Urinary bladder (tissue), 3 donors: ENCODE measurements at regions not wholly inside any gene's neighbourhood (a gene's known extent, or its start where the extent isn't known, plus 50 kb on each side); places are given as distances from the start of the nearest gene placed in this dataset.

ENCODE experiments used
- DNase-seq: peaks from one replicate; pipeline ENCODE4 v3.0.0-alpha.2; 2015; ENCODE audit errors: extremely low spot score
- H3K27ac ChIP-seq: one replicate; pipeline ENCODE4 v1.5.1; 2013; ENCODE audit warnings: low read depth, mild to moderate bottlenecking, moderate library complexity
- H3K36me3 ChIP-seq: one replicate; pipeline ENCODE4 v1.6.1; 2013; ENCODE audit warnings: mild to moderate bottlenecking, moderate library complexity; ENCODE audit not compliant: insufficient read depth
- H3K4me1 ChIP-seq: one replicate; pipeline ENCODE4 v1.6.1; 2013; ENCODE audit warnings: mild to moderate bottlenecking, moderate library complexity; ENCODE audit not compliant: insufficient read depth
- H3K4me3 ChIP-seq: one replicate; pipeline ENCODE4 v1.5.1; 2013; ENCODE audit warnings: low read depth, low read length
- WGBS: extraction: QIAGEN DNeasy Blood & Tissue Kit; methylation state at CpG from one replicate; pipeline ENCODE4 v1.1.7; 2013; 5-methylcytosine and 5-hydroxymethylcytosine counted together
- donor health status: healthy with polysubstance abuse.
- donor health status: healthy.

GRCh38 chr1:194602184-194602583 is 1415.8 kb upstream of the B3GALT2 start:
- DNase-seq, result no peak
- Histone ChIP-seq H3K36me3 (no peaks in the 10 kb centered on the region), H3K27ac (no peak overlapping the region), H3K4me1 (no peaks in the 10 kb centered on the region), H3K4me3 (no peak overlapping the region)
- WGBS, result 88% methylated on average over 1 of the region's 1 CpG

GRCh38 chr1:194600716-194601115 is 1414.3 kb upstream of the B3GALT2 start:
- H3K4me1 ChIP-seq, result no peaks in the 10 kb centered on the region
- DNase-seq, result no peak
- 78% methylated on average over 3 of the region's 3 CpGs for WGBS

GRCh38 chr1:194598098-194598497 is 1411.7 kb upstream of the B3GALT2 start:
- H3K4me1 ChIP-seq, result no peaks in the 10 kb centered on the region
- no peak for DNase-seq
- 40% methylated on average over 1 of the region's 1 CpG for WGBS
- no peak overlapping the region for H3K4me3 ChIP-seq
- no peak overlapping the region for H3K27ac ChIP-seq
- H3K36me3 ChIP-seq, result no peaks in the 10 kb centered on the region

More at GRCh38 chr1:194600716-194601115, 1414.3 kb upstream of the B3GALT2 start:
- no peaks in the 10 kb centered on the region for H3K36me3 ChIP-seq
- no peak overlapping the region for H3K27ac ChIP-seq
- no peak overlapping the region for H3K4me3 ChIP-seq

DNA sequence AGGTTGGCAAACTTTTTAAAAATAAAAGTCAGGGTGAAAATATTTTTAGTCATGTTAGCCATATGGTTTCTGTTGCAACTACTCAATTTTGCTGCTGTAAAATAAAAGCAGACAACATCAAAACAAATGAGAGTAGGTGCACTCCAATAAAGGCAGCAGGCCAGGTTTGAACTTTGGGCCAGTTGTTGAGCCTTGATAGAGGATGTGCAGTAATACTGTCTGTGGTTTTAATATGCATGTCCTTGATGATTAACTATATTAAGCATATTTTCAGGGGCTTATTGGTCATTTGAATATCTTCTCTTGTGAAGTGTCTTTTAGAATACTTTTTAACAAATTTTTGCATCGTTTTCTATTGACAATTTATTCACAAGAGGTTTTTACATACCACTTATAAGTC is 1399.9 kb upstream of the B3GALT2 start:
- Histone ChIP-seq H3K27ac (no peak overlapping the region), H3K36me3 (no peaks in the 10 kb centered on the region), H3K4me1 (no peaks in the 10 kb centered on the region), H3K4me3 (no peak overlapping the region)
- WGBS, result 76% methylated on average over 1 of the region's 1 CpG
- no peak for DNase-seq

- WGBS, result 83% methylated on average over 1 of the region's 1 CpG
- no peaks in the 10 kb centered on the region for H3K4me1 ChIP-seq
- no peaks in the 10 kb centered on the region for H3K36me3 ChIP-seq
- no peak for DNase-seq
- no peak overlapping the region for H3K4me3 ChIP-seq
- H3K27ac ChIP-seq, result no peak overlapping the region
These were observed 1397.6 kb upstream of the B3GALT2 start for GRCh38 chr1:194584052-194584451.

DNA sequence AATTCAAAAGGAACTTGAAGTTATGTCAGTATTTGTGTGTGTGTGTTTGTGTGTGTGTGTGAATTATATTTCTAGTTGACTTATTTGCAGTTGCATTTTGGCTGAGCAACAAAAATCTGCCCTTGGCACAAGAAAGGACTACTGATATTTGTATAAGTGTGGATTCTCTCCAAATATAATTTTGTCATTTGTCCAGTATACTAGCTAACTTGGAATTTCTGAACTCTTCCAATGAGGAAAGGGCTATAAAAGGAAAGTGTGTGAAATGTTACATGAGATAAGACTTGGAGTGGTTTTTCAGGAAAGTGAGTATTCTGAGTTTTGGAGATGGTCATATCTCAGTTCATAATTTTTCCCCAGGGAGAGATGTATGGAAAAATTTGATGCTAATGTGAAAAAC is 1384.1 kb upstream of the B3GALT2 start:
- H3K4me1 ChIP-seq, result no peaks in the 10 kb centered on the region
- H3K27ac ChIP-seq, result no peak overlapping the region
- peak; percentile 20 for DNase-seq
- H3K4me3 ChIP-seq, result no peak overlapping the region
- H3K36me3 ChIP-seq, result no peaks in the 10 kb centered on the region

GRCh38 chr1:194568610-194569009 is 1382.2 kb upstream of the B3GALT2 start:
- DNase-seq, result no peak
- Histone ChIP-seq H3K4me3 (no peak overlapping the region), H3K4me1 (no peaks in the 10 kb centered on the region), H3K27ac (no peak overlapping the region), H3K36me3 (no peaks in the 10 kb centered on the region)

DNA sequence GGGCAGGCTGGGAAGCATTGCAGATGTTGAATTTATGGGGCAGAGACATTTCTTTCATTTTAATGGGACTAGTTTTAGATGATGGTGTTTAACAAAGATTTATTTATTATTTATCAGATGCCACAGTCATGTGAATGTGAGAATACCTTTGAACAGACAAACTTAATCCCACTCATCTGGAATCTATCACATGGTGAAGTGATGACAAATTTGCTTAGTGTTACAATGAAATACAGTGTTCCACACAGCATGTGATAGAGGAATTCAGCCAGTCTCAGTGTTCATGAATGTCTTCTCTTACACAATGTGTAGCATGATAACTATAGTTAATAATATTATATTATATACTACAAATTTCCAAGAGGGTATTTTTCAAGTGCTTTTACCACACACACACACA is 1361.7 kb upstream of the B3GALT2 start:
- Histone ChIP-seq H3K27ac (no peak overlapping the region), H3K4me3 (no peak overlapping the region), H3K36me3 (no peaks in the 10 kb centered on the region), H3K4me1 (no peaks in the 10 kb centered on the region)
- no peak for DNase-seq

- DNase-seq, result no peak
- H3K27ac ChIP-seq, result no peak overlapping the region
- no peaks in the 10 kb centered on the region for H3K4me1 ChIP-seq
- H3K36me3 ChIP-seq, result no peaks in the 10 kb centered on the region
- H3K4me3 ChIP-seq, result no peak overlapping the region
- 92% methylated on average over 3 of the region's 3 CpGs for WGBS
These were observed 1357.6 kb upstream of the B3GALT2 start for GRCh38 chr1:194544012-194544411.

DNA sequence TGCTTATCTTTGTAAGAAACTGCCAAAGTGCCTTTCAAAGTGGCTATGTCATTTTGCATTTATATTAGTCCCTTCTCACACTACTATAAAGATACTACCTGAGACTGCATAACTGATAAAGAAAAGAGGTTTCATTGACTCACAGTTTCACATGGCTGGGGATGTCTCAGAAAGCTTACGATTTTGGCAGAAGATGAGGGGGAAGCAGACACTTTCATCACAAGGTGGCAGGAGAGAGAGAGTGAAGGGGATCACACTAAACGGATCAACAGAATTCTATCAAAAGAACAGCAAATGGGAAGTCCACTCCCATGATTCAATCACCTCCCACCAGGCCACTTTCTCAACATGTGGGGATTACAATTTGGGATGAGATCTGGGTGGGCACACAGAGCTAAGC is 1352.0 kb upstream of the B3GALT2 start:
- 61% methylated on average over 2 of the region's 2 CpGs for WGBS
- Histone ChIP-seq H3K4me1 (no peaks in the 10 kb centered on the region), H3K36me3 (no peaks in the 10 kb centered on the region), H3K27ac (no peak overlapping the region), H3K4me3 (no peak overlapping the region)
- DNase-seq, result no peak

DNA sequence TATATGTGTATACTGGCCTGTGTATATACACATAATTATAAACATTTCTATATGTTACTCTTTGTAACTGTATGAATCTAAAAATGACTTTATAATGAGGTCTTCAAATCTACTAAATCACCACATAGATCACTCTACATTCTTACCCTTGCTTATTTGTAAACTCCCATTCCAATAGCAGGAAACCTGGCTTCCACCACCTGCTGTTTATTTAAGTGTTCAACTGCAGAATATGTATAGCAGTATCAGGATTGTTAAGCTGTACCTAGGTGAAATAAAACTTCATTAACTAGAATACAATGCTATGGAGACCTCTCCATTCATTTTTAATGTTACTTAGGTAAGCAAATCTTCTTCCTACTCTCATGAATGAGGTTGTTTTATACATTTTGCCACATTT is 1351.1 kb upstream of the B3GALT2 start:
- no peaks in the 10 kb centered on the region for H3K36me3 ChIP-seq
- H3K27ac ChIP-seq, result no peak overlapping the region
- DNase-seq, result no peak
- no peaks in the 10 kb centered on the region for H3K4me1 ChIP-seq
- H3K4me3 ChIP-seq, result no peak overlapping the region

DNA sequence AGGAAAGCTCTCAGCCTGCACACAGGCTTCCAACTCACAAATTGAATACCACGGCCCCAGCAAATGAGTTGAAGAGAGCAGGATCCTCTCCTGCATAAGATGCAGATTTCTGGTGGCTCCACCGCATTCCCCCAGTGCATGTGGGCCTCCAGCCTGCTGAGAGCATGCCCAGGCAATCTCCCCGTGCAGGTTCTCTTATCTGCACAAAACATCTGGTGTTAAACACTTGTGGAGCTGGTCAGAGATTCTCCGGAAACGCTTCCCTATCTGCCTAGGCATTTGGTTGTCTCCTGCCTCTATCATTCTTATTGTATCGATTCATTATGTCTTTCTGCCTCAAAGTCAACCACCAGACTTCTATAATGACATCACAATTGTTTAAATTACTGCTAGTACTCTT is 1349.0 kb upstream of the B3GALT2 start:
- no peaks in the 10 kb centered on the region for H3K36me3 ChIP-seq

GRCh38 chr1:194534784-194535183 is 1348.4 kb upstream of the B3GALT2 start:
- no peak overlapping the region for H3K27ac ChIP-seq
- no peak for DNase-seq
- H3K36me3 ChIP-seq, result no peaks in the 10 kb centered on the region
- H3K4me3 ChIP-seq, result no peak overlapping the region
- H3K4me1 ChIP-seq, result no peaks in the 10 kb centered on the region
- 78% methylated on average over 6 of the region's 6 CpGs for WGBS

More for the DNA sequence above, 1349.0 kb upstream of the B3GALT2 start:
- no peak for DNase-seq
- Histone ChIP-seq H3K27ac (no peak overlapping the region), H3K4me3 (no peak overlapping the region), H3K4me1 (no peaks in the 10 kb centered on the region)
- WGBS, result 35% methylated on average over 6 of the region's 6 CpGs

DNA sequence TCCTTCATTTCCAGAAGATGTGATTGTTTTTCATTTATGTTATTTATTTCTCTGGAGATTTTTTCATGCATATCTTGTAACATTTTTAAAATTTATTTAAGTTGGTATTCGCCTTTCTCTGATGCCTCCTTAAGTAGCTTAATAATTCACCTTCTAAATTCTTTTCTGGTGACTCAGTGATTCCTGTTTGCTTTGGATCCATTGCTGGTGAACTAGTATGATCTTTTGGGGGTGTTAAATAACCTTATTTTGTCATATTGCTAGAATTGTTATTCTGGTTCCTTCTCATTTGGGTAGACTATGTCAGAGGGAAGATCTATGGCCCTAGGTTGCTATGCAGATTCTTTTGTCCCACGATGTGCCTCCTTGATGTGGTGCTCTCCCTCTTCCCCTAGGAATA is 1347.2 kb upstream of the B3GALT2 start:
- no peak overlapping the region for H3K27ac ChIP-seq
- no peaks in the 10 kb centered on the region for H3K4me1 ChIP-seq
- H3K4me3 ChIP-seq, result no peak overlapping the region
- WGBS, result 83% methylated on average over 2 of the region's 2 CpGs
- H3K36me3 ChIP-seq, result no peaks in the 10 kb centered on the region
- DNase-seq, result no peak

DNA sequence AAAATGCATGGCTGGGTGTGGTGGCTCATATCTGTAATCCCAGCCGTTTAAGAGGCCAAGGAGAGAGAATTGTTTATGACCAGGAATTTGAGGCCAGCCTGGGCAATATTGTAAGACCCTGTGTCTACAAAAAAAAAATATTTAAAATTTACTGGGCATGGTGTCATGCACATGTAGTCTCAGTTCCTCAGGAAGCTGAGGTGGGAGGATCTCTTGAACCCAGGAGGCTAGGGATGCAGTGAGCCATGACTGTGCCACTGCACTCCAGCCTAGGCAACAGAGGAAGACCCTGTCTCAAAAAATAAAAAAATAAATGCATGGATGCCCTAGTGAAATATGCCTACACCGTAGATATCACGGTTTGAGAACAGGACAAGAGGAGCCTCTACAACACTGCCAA is 1331.2 kb upstream of the B3GALT2 start:
- Histone ChIP-seq H3K27ac (no peak overlapping the region), H3K4me1 (no peaks in the 10 kb centered on the region), H3K4me3 (no peak overlapping the region), H3K36me3 (no peaks in the 10 kb centered on the region)
- no peak for DNase-seq
- WGBS, result 77% methylated on average over 3 of the region's 3 CpGs
